Stomach (tissue), 4 donors: ENCODE measurements at regions not wholly inside any gene's neighbourhood (a gene's known extent, or its start where the extent isn't known, plus 50 kb on each side); places are given as distances from the start of the nearest gene placed in this dataset.

Experiments
- CTCF ChIP-seq, 7 experiments: fragments of 450-650 bp in 4 of 7; fragments of 200-600 bp in 3 of 7; sonication (generic) in 3 of 7; IDR thresholded peaks; one replicate each; pipeline ENCODE4 v1.5.1; 2016 to 2019; ENCODE audit warnings: antibody characterized with exemption in 7 of 7, control low read depth in 2 of 7, mild to moderate bottlenecking in 1 of 7
- EP300 ChIP-seq: sonication (generic); formaldehyde crosslinking; IDR thresholded peaks from one replicate; pipeline ENCODE4 v1.6.1; 2017; ENCODE audit warnings: antibody characterized with exemption
- POLR2A ChIP-seq, 4 donors: fragments of 450-650 bp; IDR thresholded peaks; one replicate each; pipeline ENCODE4 v1.6.1; 2016; ENCODE audit warnings: antibody characterized with exemption in 4 of 4, control low read depth in 2 of 4, mild to moderate bottlenecking in 1 of 4, moderate library complexity in 1 of 4
- POLR2AphosphoS5 ChIP-seq, 3 donors: sonication (generic); formaldehyde crosslinking; IDR thresholded peaks; one replicate each; pipeline ENCODE4 v1.6.1; 2016; ENCODE audit warnings: antibody characterized with exemption in 3 of 3

- TF ChIP-seq POLR2A (IDR thresholded peaks at IDR 0.05): no peak
- no peak for TF ChIP-seq CTCF (IDR thresholded peaks at IDR 0.05)
- no peak for TF ChIP-seq EP300
- TF ChIP-seq POLR2AphosphoS5 (IDR thresholded peaks at IDR 0.05): no peak
Measured at GRCh38 chr16:49959552-49960277, 65.3 kb upstream of the CNEP1R1 start.
